WTC11 (cell line): ENCODE measurements at regions not wholly inside any gene's neighbourhood (a gene's known extent, or its start where the extent isn't known, plus 50 kb on each side); places are given as distances from the start of the nearest gene placed in this dataset.

ENCODE experiments used
- ATF1 ChIP-seq: sonication (generic); formaldehyde crosslinking; IDR thresholded peaks from 2 replicates; pipeline ENCODE4 v1.8.1; 2023; ENCODE audit warnings: mild to moderate bottlenecking, moderate library complexity, missing genetic modification reagents
- CTCF ChIP-seq: fragments of 200-600 bp; IDR thresholded peaks from 2 replicates; pipeline ENCODE4 v1.8.0; 2022; ENCODE audit warnings: antibody characterized with exemption
- E2F5 ChIP-seq: sonication (generic); formaldehyde crosslinking; IDR thresholded peaks from 2 replicates; pipeline ENCODE4 v1.8.1; 2022; ENCODE audit warnings: mild to moderate bottlenecking, moderate library complexity, missing genetic modification reagents
- ESRRA ChIP-seq: sonication (generic); formaldehyde crosslinking; IDR thresholded peaks from 2 replicates; pipeline ENCODE4 v1.8.1; 2022; ENCODE audit warnings: mild to moderate bottlenecking, missing genetic modification reagents, borderline replicate concordance
- ETV6 ChIP-seq: sonication (generic); formaldehyde crosslinking; IDR thresholded peaks from 2 replicates; pipeline ENCODE4 v1.8.1; 2022; ENCODE audit warnings: mild to moderate bottlenecking, missing genetic modification reagents
- FOXJ3 ChIP-seq: sonication (generic); formaldehyde crosslinking; IDR thresholded peaks from 2 replicates; pipeline ENCODE4 v1.9.0; 2021; ENCODE audit warnings: missing genetic modification reagents, mild to moderate bottlenecking, borderline replicate concordance
- GABPB1 ChIP-seq: sonication (generic); formaldehyde crosslinking; IDR thresholded peaks from 2 replicates; pipeline ENCODE4 v1.8.1; 2023; ENCODE audit warnings: mild to moderate bottlenecking, missing genetic modification reagents
- IRF2 ChIP-seq: sonication (generic); formaldehyde crosslinking; IDR thresholded peaks from 2 replicates; pipeline ENCODE4 v1.8.0; 2022; ENCODE audit warnings: low read depth, missing genetic modification reagents, borderline replicate concordance
- JUN ChIP-seq: sonication (generic); formaldehyde crosslinking; IDR thresholded peaks from 2 replicates; pipeline ENCODE4 v1.8.0; 2023; ENCODE audit warnings: mild to moderate bottlenecking, missing genetic modification reagents
- NR3C1 ChIP-seq: sonication (generic); formaldehyde crosslinking; conservative IDR thresholded peaks from 2 replicates; pipeline ENCODE4 v1.8.1; 2023; ENCODE audit warnings: low read depth, mild to moderate bottlenecking, missing genetic modification reagents
- TCF7 ChIP-seq: sonication (generic); formaldehyde crosslinking; IDR thresholded peaks from 2 replicates; pipeline ENCODE4 v1.8.0; 2022; ENCODE audit warnings: mild to moderate bottlenecking, low read depth, missing genetic modification reagents, moderate library complexity
- TEAD4 ChIP-seq: sonication (generic); formaldehyde crosslinking; IDR thresholded peaks from 2 replicates; pipeline ENCODE4 v1.8.0; 2022; ENCODE audit warnings: mild to moderate bottlenecking, missing genetic modification reagents
- USF2 ChIP-seq: sonication (generic); formaldehyde crosslinking; IDR thresholded peaks from 2 replicates; pipeline ENCODE4 v1.8.1; 2023; ENCODE audit warnings: mild to moderate bottlenecking, missing genetic modification reagents, moderate library complexity

- TF ChIP-seq CTCF = no peak
- no peak for TF ChIP-seq ETV6 (CRISPR knock-in tag)
- TF ChIP-seq ESRRA (CRISPR knock-in tag) = no peak
- TF ChIP-seq JUN (CRISPR knock-in tag) = no peak
- TF ChIP-seq GABPB1 (CRISPR knock-in tag) = no peak
- no peak for TF ChIP-seq USF2 (CRISPR knock-in tag)
- TF ChIP-seq IRF2 (CRISPR knock-in tag) = no peak
- no peak for TF ChIP-seq TCF7 (CRISPR knock-in tag)
- TF ChIP-seq TEAD4 = no peak
- no peak for TF ChIP-seq NR3C1 (CRISPR knock-in tag)
- TF ChIP-seq FOXJ3 (CRISPR knock-in tag) = no peak
- TF ChIP-seq ATF1 (CRISPR knock-in tag) = no peak
- TF ChIP-seq E2F5 = no peak
Measured at GRCh38 chr18:41818381-41819355, 136.4 kb upstream of the PIK3C3 start.
